ENCODE measurements at regions not wholly inside any gene's neighbourhood (a gene's known extent, or its start where the extent isn't known, plus 50 kb on each side); places are given as distances from the start of the nearest gene placed in this dataset.

GRCh38 chr11:37038911-37039310 lies 440.9 kb upstream of the RAG2 start:
- H3K36me3 ChIP-seq (ENCODE audit: control insufficient read depth in 2 of 2, insufficient read depth in 2 of 2, low read length in 2 of 2) = no peaks in the 10 kb centered on the region
- H3K27ac ChIP-seq (ENCODE audit: low read length) = no peak overlapping the region
- no peak overlapping the region for H3K4me3 ChIP-seq (ENCODE audit: low read length in 2 of 2)
- H3K4me1 ChIP-seq (ENCODE audit: control insufficient read depth, insufficient read depth, low read length) = no peaks in the 10 kb centered on the region
- H3K27me3 ChIP-seq (ENCODE audit: control insufficient read depth in 1 of 2, insufficient read depth in 2 of 2, low read length in 2 of 2) = no peaks in the 10 kb centered on the region
- H3K9me3 ChIP-seq (ENCODE audit: control insufficient read depth in 2 of 2, low read length in 2 of 2) = no peaks in the 10 kb centered on the region
- no peak overlapping the region for H3K9ac ChIP-seq (ENCODE audit: low read length in 2 of 2)

GRCh38 chr11:37026741-37027140 lies 428.7 kb upstream of the RAG2 start:
- Histone ChIP-seq H3K4me3 (ENCODE audit: low read length in 2 of 2) (no peak overlapping the region), H3K9me3 (ENCODE audit: control insufficient read depth in 2 of 2, low read length in 2 of 2) (no peaks in the 10 kb centered on the region), H3K36me3 (ENCODE audit: control insufficient read depth in 2 of 2, insufficient read depth in 2 of 2, low read length in 2 of 2) (no peaks in the 10 kb centered on the region), H3K9ac (ENCODE audit: low read length in 2 of 2) (no peak overlapping the region), H3K4me1 (ENCODE audit: control insufficient read depth, insufficient read depth, low read length) (no peaks in the 10 kb centered on the region), H3K27ac (ENCODE audit: low read length) (no peak overlapping the region), H3K27me3 (ENCODE audit: control insufficient read depth in 1 of 2, insufficient read depth in 2 of 2, low read length in 2 of 2) (no peaks in the 10 kb centered on the region)

- no peaks in the 10 kb centered on the region for H3K27me3 ChIP-seq (ENCODE audit: control insufficient read depth in 1 of 2, insufficient read depth in 2 of 2, low read length in 2 of 2)
- H3K9me3 ChIP-seq (ENCODE audit: control insufficient read depth in 2 of 2, low read length in 2 of 2) = no peaks in the 10 kb centered on the region
- H3K4me3 ChIP-seq (ENCODE audit: low read length in 2 of 2) = no peak overlapping the region
- H3K4me1 ChIP-seq (ENCODE audit: control insufficient read depth, insufficient read depth, low read length) = no peaks in the 10 kb centered on the region
- H3K27ac ChIP-seq (ENCODE audit: low read length) = no peak overlapping the region
- H3K36me3 ChIP-seq (ENCODE audit: control insufficient read depth in 2 of 2, insufficient read depth in 2 of 2, low read length in 2 of 2) = no peaks in the 10 kb centered on the region
- H3K9ac ChIP-seq (ENCODE audit: low read length in 2 of 2) = no peak overlapping the region
These were observed 428.3 kb upstream of the RAG2 start for GRCh38 chr11:37026326-37026725.

- Histone ChIP-seq H3K4me3 (ENCODE audit: low read length in 2 of 2) (no peak overlapping the region), H3K4me1 (ENCODE audit: control insufficient read depth, insufficient read depth, low read length) (no peaks in the 10 kb centered on the region), H3K9ac (ENCODE audit: low read length in 2 of 2) (no peak overlapping the region), H3K27me3 (ENCODE audit: control insufficient read depth in 1 of 2, insufficient read depth in 2 of 2, low read length in 2 of 2) (no peaks in the 10 kb centered on the region), H3K36me3 (ENCODE audit: control insufficient read depth in 2 of 2, insufficient read depth in 2 of 2, low read length in 2 of 2) (no peaks in the 10 kb centered on the region), H3K27ac (ENCODE audit: low read length) (no peak overlapping the region), H3K9me3 (ENCODE audit: control insufficient read depth in 2 of 2, low read length in 2 of 2) (no peaks in the 10 kb centered on the region)
These were observed 408.5 kb upstream of the RAG2 start for GRCh38 chr11:37006563-37006962.

GRCh38 chr11:37002831-37003230 lies 404.8 kb upstream of the RAG2 start:
- Histone ChIP-seq H3K27me3 (ENCODE audit: control insufficient read depth in 1 of 2, insufficient read depth in 2 of 2, low read length in 2 of 2) (no peaks in the 10 kb centered on the region), H3K9ac (ENCODE audit: low read length in 2 of 2) (no peak overlapping the region), H3K4me1 (ENCODE audit: control insufficient read depth, insufficient read depth, low read length) (no peaks in the 10 kb centered on the region), H3K36me3 (ENCODE audit: control insufficient read depth in 2 of 2, insufficient read depth in 2 of 2, low read length in 2 of 2) (no peaks in the 10 kb centered on the region), H3K4me3 (ENCODE audit: low read length in 2 of 2) (no peak overlapping the region), H3K27ac (ENCODE audit: low read length) (no peak overlapping the region), H3K9me3 (ENCODE audit: control insufficient read depth in 2 of 2, low read length in 2 of 2) (no peaks in the 10 kb centered on the region)

- H3K9me3 ChIP-seq (ENCODE audit: control insufficient read depth in 2 of 2, low read length in 2 of 2) = no peaks in the 10 kb centered on the region
- H3K36me3 ChIP-seq (ENCODE audit: control insufficient read depth in 2 of 2, insufficient read depth in 2 of 2, low read length in 2 of 2) = no peaks in the 10 kb centered on the region
- no peak overlapping the region for H3K4me3 ChIP-seq (ENCODE audit: low read length in 2 of 2)
- H3K27me3 ChIP-seq (ENCODE audit: control insufficient read depth in 1 of 2, insufficient read depth in 2 of 2, low read length in 2 of 2) = no peaks in the 10 kb centered on the region
- no peaks in the 10 kb centered on the region for H3K4me1 ChIP-seq (ENCODE audit: control insufficient read depth, insufficient read depth, low read length)
- H3K9ac ChIP-seq (ENCODE audit: low read length in 2 of 2) = no peak overlapping the region
- H3K27ac ChIP-seq (ENCODE audit: low read length) = no peak overlapping the region
These were observed 399.6 kb upstream of the RAG2 start for GRCh38 chr11:36997656-36998055.

GRCh38 chr11:36996795-36997194 lies 398.8 kb upstream of the RAG2 start:
- Histone ChIP-seq H3K9ac (ENCODE audit: low read length in 2 of 2) (no peak overlapping the region), H3K36me3 (ENCODE audit: control insufficient read depth in 2 of 2, insufficient read depth in 2 of 2, low read length in 2 of 2) (no peaks in the 10 kb centered on the region), H3K9me3 (ENCODE audit: control insufficient read depth in 2 of 2, low read length in 2 of 2) (no peaks in the 10 kb centered on the region), H3K27me3 (ENCODE audit: control insufficient read depth in 1 of 2, insufficient read depth in 2 of 2, low read length in 2 of 2) (no peaks in the 10 kb centered on the region), H3K4me3 (ENCODE audit: low read length in 2 of 2) (no peak overlapping the region), H3K4me1 (ENCODE audit: control insufficient read depth, insufficient read depth, low read length) (no peaks in the 10 kb centered on the region), H3K27ac (ENCODE audit: low read length) (no peak overlapping the region)

GRCh38 chr11:36994208-36994607 lies 396.2 kb upstream of the RAG2 start:
- H3K36me3 ChIP-seq (ENCODE audit: control insufficient read depth in 2 of 2, insufficient read depth in 2 of 2, low read length in 2 of 2) = no peaks in the 10 kb centered on the region
- H3K9me3 ChIP-seq (ENCODE audit: control insufficient read depth in 2 of 2, low read length in 2 of 2) = no peaks in the 10 kb centered on the region
- no peaks in the 10 kb centered on the region for H3K4me1 ChIP-seq (ENCODE audit: control insufficient read depth, insufficient read depth, low read length)
- no peak overlapping the region for H3K27ac ChIP-seq (ENCODE audit: low read length)
- no peak overlapping the region for H3K9ac ChIP-seq (ENCODE audit: low read length in 2 of 2)
- no peaks in the 10 kb centered on the region for H3K27me3 ChIP-seq (ENCODE audit: control insufficient read depth in 1 of 2, insufficient read depth in 2 of 2, low read length in 2 of 2)
- H3K4me3 ChIP-seq (ENCODE audit: low read length in 2 of 2) = no peak overlapping the region

GRCh38 chr11:36988556-36988955 lies 390.5 kb upstream of the RAG2 start:
- Histone ChIP-seq H3K36me3 (ENCODE audit: control insufficient read depth in 2 of 2, insufficient read depth in 2 of 2, low read length in 2 of 2) (no peaks in the 10 kb centered on the region), H3K27me3 (ENCODE audit: control insufficient read depth in 1 of 2, insufficient read depth in 2 of 2, low read length in 2 of 2) (no peaks in the 10 kb centered on the region), H3K9me3 (ENCODE audit: control insufficient read depth in 2 of 2, low read length in 2 of 2) (no peaks in the 10 kb centered on the region), H3K4me1 (ENCODE audit: control insufficient read depth, insufficient read depth, low read length) (no peaks in the 10 kb centered on the region), H3K27ac (ENCODE audit: low read length) (no peak overlapping the region), H3K9ac (ENCODE audit: low read length in 2 of 2) (no peak overlapping the region), H3K4me3 (ENCODE audit: low read length in 2 of 2) (no peak overlapping the region)

GRCh38 chr11:36985562-36985961 lies 387.5 kb upstream of the RAG2 start:
- Histone ChIP-seq H3K9ac (ENCODE audit: low read length in 2 of 2) (no peak overlapping the region), H3K36me3 (ENCODE audit: control insufficient read depth in 2 of 2, insufficient read depth in 2 of 2, low read length in 2 of 2) (no peaks in the 10 kb centered on the region), H3K4me1 (ENCODE audit: control insufficient read depth, insufficient read depth, low read length) (no peaks in the 10 kb centered on the region), H3K4me3 (ENCODE audit: low read length in 2 of 2) (no peak overlapping the region), H3K27me3 (ENCODE audit: control insufficient read depth in 1 of 2, insufficient read depth in 2 of 2, low read length in 2 of 2) (no peaks in the 10 kb centered on the region), H3K27ac (ENCODE audit: low read length) (no peak overlapping the region), H3K9me3 (ENCODE audit: control insufficient read depth in 2 of 2, low read length in 2 of 2) (no peaks in the 10 kb centered on the region)

GRCh38 chr11:36976741-36977140 lies 378.7 kb upstream of the RAG2 start:
- Histone ChIP-seq H3K9me3 (ENCODE audit: control insufficient read depth in 2 of 2, low read length in 2 of 2) (no peaks in the 10 kb centered on the region), H3K27me3 (ENCODE audit: control insufficient read depth in 1 of 2, insufficient read depth in 2 of 2, low read length in 2 of 2) (no peaks in the 10 kb centered on the region), H3K27ac (ENCODE audit: low read length) (no peak overlapping the region), H3K9ac (ENCODE audit: low read length in 2 of 2) (no peak overlapping the region), H3K4me3 (ENCODE audit: low read length in 2 of 2) (no peak overlapping the region), H3K4me1 (ENCODE audit: control insufficient read depth, insufficient read depth, low read length) (no peaks in the 10 kb centered on the region), H3K36me3 (ENCODE audit: control insufficient read depth in 2 of 2, insufficient read depth in 2 of 2, low read length in 2 of 2) (no peaks in the 10 kb centered on the region)

- Histone ChIP-seq H3K4me1 (ENCODE audit: control insufficient read depth, insufficient read depth, low read length) (no peaks in the 10 kb centered on the region), H3K27ac (ENCODE audit: low read length) (no peak overlapping the region)
These were observed 376.7 kb upstream of the RAG2 start for GRCh38 chr11:36974771-36975170.

More at GRCh38 chr11:36974771-36975170, 376.7 kb upstream of the RAG2 start:
- Histone ChIP-seq H3K27me3 (ENCODE audit: control insufficient read depth in 1 of 2, insufficient read depth in 2 of 2, low read length in 2 of 2) (no peaks in the 10 kb centered on the region), H3K9ac (ENCODE audit: low read length in 2 of 2) (no peak overlapping the region), H3K9me3 (ENCODE audit: control insufficient read depth in 2 of 2, low read length in 2 of 2) (no peaks in the 10 kb centered on the region), H3K4me3 (ENCODE audit: low read length in 2 of 2) (no peak overlapping the region), H3K36me3 (ENCODE audit: control insufficient read depth in 2 of 2, insufficient read depth in 2 of 2, low read length in 2 of 2) (no peaks in the 10 kb centered on the region)
